Osteoblast (primary cell): ENCODE measurements at regions not wholly inside any gene's neighbourhood (a gene's known extent, or its start where the extent isn't known, plus 50 kb on each side); places are given as distances from the start of the nearest gene placed in this dataset.

Experiments
- DNase-seq: peaks from one replicate; pipeline ENCODE4 v3.0.0; 2011; ENCODE audit warnings: low spot score, mixed read lengths; ENCODE audit not compliant: insufficient read length; ENCODE audit errors: missing footprints
- H2AFZ ChIP-seq: 2 replicates; pipeline ENCODE4 v1.6.0; 2011; ENCODE audit warnings: mild to moderate bottlenecking, low read length
- H3K27ac ChIP-seq: 2 replicates; pipeline ENCODE4 v1.5.1; 2011; ENCODE audit warnings: mild to moderate bottlenecking, low read depth, low read length, moderate library complexity
- H3K27me3 ChIP-seq: 2 replicates; pipeline ENCODE4 v1.6.0; 2012; ENCODE audit warnings: mild to moderate bottlenecking, control low read depth, inconsistent platforms, low read length, moderate library complexity; ENCODE audit not compliant: insufficient read depth
- H3K36me3 ChIP-seq: 2 replicates; pipeline ENCODE4 v1.5.1; 2011; ENCODE audit warnings: mild to moderate bottlenecking, low read length, control low read depth, moderate library complexity; ENCODE audit not compliant: insufficient read depth
- H3K4me1 ChIP-seq: 2 replicates; pipeline ENCODE4 v1.5.1; 2011; ENCODE audit warnings: mild to moderate bottlenecking, low read length, control low read depth, moderate library complexity; ENCODE audit not compliant: insufficient read depth
- H3K4me2 ChIP-seq: 2 replicates; pipeline ENCODE4 v1.6.0; 2011; ENCODE audit warnings: mild to moderate bottlenecking, low read length; ENCODE audit not compliant: insufficient read depth
- H3K4me3 ChIP-seq: fragments of 200-600 bp; sonication (generic); 3 replicates; pipeline ENCODE4 v1.5.1; 2012; ENCODE audit warnings: mild to moderate bottlenecking, low read length, inconsistent platforms; ENCODE audit not compliant: insufficient read depth
- H3K79me2 ChIP-seq: 2 replicates; pipeline ENCODE4 v1.6.0; 2012; ENCODE audit warnings: mild to moderate bottlenecking, low read length, control low read depth, inconsistent platforms; ENCODE audit not compliant: insufficient read depth
- H3K9me3 ChIP-seq: 2 replicates; pipeline ENCODE4 v1.5.1; 2011; ENCODE audit warnings: low read depth, low read length, control low read depth
- H4K20me1 ChIP-seq: 2 replicates; pipeline ENCODE4 v1.6.0; 2012; ENCODE audit warnings: mild to moderate bottlenecking, low read length, control low read depth; ENCODE audit not compliant: insufficient read depth
- CTCF ChIP-seq: IDR thresholded peaks from 2 replicates; pipeline ENCODE4 v1.5.1; 2011; ENCODE audit warnings: mild to moderate bottlenecking, low read depth, low read length, moderate library complexity; ENCODE audit errors: extremely low read depth

DNA sequence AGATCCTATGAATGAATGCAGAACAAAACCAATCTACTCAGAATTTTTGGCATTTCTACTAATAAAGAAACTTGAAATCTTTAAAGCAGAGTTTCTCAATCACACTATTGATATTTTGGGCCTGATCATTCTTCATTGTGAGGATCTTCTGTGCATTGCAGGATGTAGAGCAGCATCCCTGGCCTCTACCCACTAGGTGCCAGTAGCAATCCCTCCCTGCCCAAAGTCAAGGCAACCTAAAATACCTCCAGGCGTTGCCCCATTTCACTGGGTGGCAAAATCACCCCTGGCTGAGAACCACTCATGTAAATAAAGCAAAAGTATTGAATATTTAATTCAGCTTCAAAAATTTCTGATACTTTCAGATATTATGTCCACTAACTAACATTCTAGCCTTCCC is 213.0 kb downstream of the SP3 start:
- Histone ChIP-seq H2AFZ (no peak overlapping the region), H3K79me2 (no peaks in the 10 kb centered on the region), H3K4me1 (no peaks in the 10 kb centered on the region), H4K20me1 (no peaks in the 10 kb centered on the region), H3K9me3 (no peaks in the 10 kb centered on the region), H3K27me3 (no peaks in the 10 kb centered on the region), H3K4me3 (no peak overlapping the region), H3K4me2 (no peak overlapping the region), H3K27ac (no peak overlapping the region), H3K36me3 (no peaks in the 10 kb centered on the region)
- TF ChIP-seq CTCF, result peak; percentile 63
- DNase-seq, result peak; percentile 62

- Histone ChIP-seq H4K20me1 (no peaks in the 10 kb centered on the region), H3K9me3 (no peaks in the 10 kb centered on the region), H3K27me3 (no peaks in the 10 kb centered on the region), H3K4me3 (no peak overlapping the region), H2AFZ (no peak overlapping the region), H3K79me2 (no peaks in the 10 kb centered on the region), H3K36me3 (no peaks in the 10 kb centered on the region), H3K27ac (no peak overlapping the region), H3K4me2 (no peak overlapping the region), H3K4me1 (no peaks in the 10 kb centered on the region)
- no peak for TF ChIP-seq CTCF
- no peak for DNase-seq
These were observed 211.7 kb downstream of the SP3 start for GRCh38 chr2:173753441-173753840.

DNA sequence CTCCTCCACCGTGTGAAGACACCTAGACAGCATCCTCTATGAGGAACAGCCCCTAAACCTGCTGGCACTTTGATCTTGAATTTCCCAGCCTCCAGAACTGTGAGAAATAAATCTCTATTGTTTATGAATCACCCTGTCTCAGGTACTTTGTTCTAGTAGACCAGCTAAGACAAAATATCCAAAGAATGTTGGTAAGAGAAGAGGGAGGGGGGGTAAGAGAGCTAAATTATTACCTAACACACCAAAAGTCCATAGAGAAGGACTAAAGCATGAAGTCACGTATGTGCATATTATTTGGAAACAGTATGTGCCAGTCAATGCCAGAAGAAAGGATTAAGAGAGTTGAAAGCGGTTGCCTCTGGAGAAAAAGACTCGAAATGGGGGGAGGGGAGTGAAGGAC is 211.0 kb downstream of the SP3 start:
- H3K4me1 ChIP-seq, result no peaks in the 10 kb centered on the region
- H3K27ac ChIP-seq, result no peak overlapping the region
- no peak overlapping the region for H3K4me2 ChIP-seq
- H3K36me3 ChIP-seq, result no peaks in the 10 kb centered on the region
- no peaks in the 10 kb centered on the region for H3K9me3 ChIP-seq
- no peak for DNase-seq
- no peak overlapping the region for H3K4me3 ChIP-seq
- H4K20me1 ChIP-seq, result no peaks in the 10 kb centered on the region
- no peak overlapping the region for H2AFZ ChIP-seq
- no peaks in the 10 kb centered on the region for H3K27me3 ChIP-seq
- TF ChIP-seq CTCF, result no peak
- H3K79me2 ChIP-seq, result no peaks in the 10 kb centered on the region

GRCh38 chr2:173754837-173755236 is 210.3 kb downstream of the SP3 start:
- Histone ChIP-seq H3K4me1 (no peaks in the 10 kb centered on the region), H3K27ac (no peak overlapping the region), H3K4me3 (no peak overlapping the region), H4K20me1 (no peaks in the 10 kb centered on the region), H2AFZ (no peak overlapping the region), H3K36me3 (no peaks in the 10 kb centered on the region), H3K79me2 (no peaks in the 10 kb centered on the region), H3K27me3 (peaks cover 3% of the 10 kb centered on the region), H3K4me2 (no peak overlapping the region), H3K9me3 (no peaks in the 10 kb centered on the region)
- no peak for TF ChIP-seq CTCF
- DNase-seq, result no peak
